K562 (cell line): ENCODE measurements at regions not wholly inside any gene's neighbourhood (a gene's known extent, or its start where the extent isn't known, plus 50 kb on each side); places are given as distances from the start of the nearest gene placed in this dataset.

Source experiments
- ATAC-seq: fragments of 200-7000 bp; cut with Tn5 transposase; 3 replicates; pipeline ENCODE4 v1.9.1; 2020; ENCODE audit warnings: moderate library complexity
- BruUV-seq: library from RNA; stranded (reverse); fragments of 400-500 nt; replicated peaks from 2 replicates; lab custom pipeline; 2021; lab: Mats Ljungman, UMichigan
- CTCF ChIA-PET: fragments of 300-600 bp; formaldehyde crosslinking; extraction: SDS; loops from one replicate; lab custom pipeline; 2021; ENCODE audit warnings: low intra/inter-chr PET ratio; lab: Yijun Ruan, JAX
- POLR2A ChIA-PET: fragments of 300-600, 350-650 bp; sonication (Branson Sonifier 250); formaldehyde crosslinking; extraction: SDS; loops from one replicate; lab custom pipeline; 2021; ENCODE audit warnings: antibody characterized with exemption, inconsistent platforms; lab: Yijun Ruan, JAX
- DNase-seq, 4 experiments: peaks; one replicate each; pipeline versions ENCODE4 v3.0.0 to v3.0.0-alpha.2; 2011 to 2018; ENCODE audit warnings: low spot score in 3 of 4, mixed read lengths in 3 of 4; ENCODE audit errors: extremely low read depth in 1 of 4
- FAIRE-seq: peaks from 2 replicates; lab custom pipeline; 2011; peaks lifted over from hg19 to GRCh38; lab: Jason Lieb, UNC
- H2AFZ ChIP-seq: 2 replicates; pipeline ENCODE4 v1.6.0; 2011; ENCODE audit warnings: low read depth, low read length, control low read depth, inconsistent platforms
- H3K27ac ChIP-seq: fragments of 200-600 bp; 3 replicates; pipeline ENCODE4 v1.8.0; 2011; ENCODE audit warnings: low read depth, mild to moderate bottlenecking, control low read depth, inconsistent platforms, low read length, moderate library complexity, mixed read lengths; ENCODE audit errors: extremely low read depth
- H3K27me3 ChIP-seq, 2 experiments: fragments of 300-600 bp in 1 of 2; 2 replicates in 1 of 2; 3 replicates in 1 of 2; pipeline versions ENCODE4 v1.6.0 to v1.8.0; 2011; ENCODE audit warnings: inconsistent platforms in 2 of 2, low read length in 2 of 2, mild to moderate bottlenecking in 1 of 2, mixed read lengths in 1 of 2, moderate library complexity in 1 of 2; ENCODE audit not compliant: control insufficient read depth in 2 of 2, insufficient read depth in 2 of 2
- H3K36me3 ChIP-seq: fragments of 300-600 bp; 3 replicates; pipeline ENCODE4 v1.8.0; 2011; ENCODE audit warnings: mild to moderate bottlenecking, low read length, inconsistent platforms; ENCODE audit not compliant: control insufficient read depth, insufficient read depth
- H3K4me1 ChIP-seq, 2 experiments: fragments of 200-600 bp in 1 of 2; replicated peaks in 1 of 2; 2 replicates in 1 of 2; 3 replicates in 1 of 2; pipeline versions ENCODE4 v1.5.1 to v1.8.0; 2011; ENCODE audit warnings: inconsistent platforms in 2 of 2, low read length in 2 of 2, mild to moderate bottlenecking in 1 of 2, mixed read lengths in 1 of 2, moderate library complexity in 1 of 2; ENCODE audit not compliant: control insufficient read depth in 2 of 2, insufficient read depth in 2 of 2
- H3K4me2 ChIP-seq: 2 replicates; pipeline ENCODE4 v1.6.1; 2011; ENCODE audit warnings: low read length, control low read depth, inconsistent platforms, mixed read lengths; ENCODE audit not compliant: insufficient read depth
- H3K4me3 ChIP-seq: fragments of 200-600 bp; sonication (generic), shearing (Covaris generic); 2 replicates; pipeline ENCODE4 v1.5.1; 2016; ENCODE audit warnings: control low read depth, inconsistent platforms
- H3K79me2 ChIP-seq: fragments of 200-600 bp; 3 replicates; pipeline ENCODE4 v1.8.0; 2011; ENCODE audit warnings: low read length, inconsistent platforms; ENCODE audit not compliant: control insufficient read depth, insufficient read depth
- H3K9ac ChIP-seq, 2 experiments: 2 replicates each; pipeline versions ENCODE4 v1.6.0 to v1.6.1; 2011; ENCODE audit warnings: low read depth in 2 of 2, low read length in 2 of 2, control low read depth in 1 of 2, inconsistent platforms in 1 of 2, mild to moderate bottlenecking in 1 of 2, mixed read lengths in 1 of 2; ENCODE audit not compliant: insufficient read depth in 1 of 2
- H3K9me1 ChIP-seq: one replicate; pipeline ENCODE4 v1.6.0; 2011; ENCODE audit warnings: inconsistent platforms, mild to moderate bottlenecking, low read length, moderate library complexity; ENCODE audit not compliant: control insufficient read depth, insufficient read depth
- H3K9me3 ChIP-seq: replicated peaks from 2 replicates; pipeline ENCODE4 v1.5.1; 2011; ENCODE audit warnings: low read depth, low read length, inconsistent platforms; ENCODE audit not compliant: control insufficient read depth, insufficient read depth
- H4K20me1 ChIP-seq: replicated peaks from 2 replicates; pipeline ENCODE4 v1.6.1; 2011; ENCODE audit warnings: low read length, inconsistent platforms, mixed read lengths; ENCODE audit not compliant: control insufficient read depth, insufficient read depth
- ATF1 ChIP-seq, 2 experiments: fragments of 450-650 bp in 1 of 2; IDR thresholded peaks; 2 replicates each; pipeline ENCODE4 v1.6.1; 2016; ENCODE audit warnings: missing compliant biosample characterization in 1 of 2, missing genetic modification characterization in 1 of 2
- BCL6 ChIP-seq: fragments of 250-450 bp; sonication (Bioruptor Pico); IDR thresholded peaks from 2 replicates; pipeline ENCODE4 v1.4.0; 2020
- MCM3 ChIP-seq: fragments of 450-650 bp; IDR thresholded peaks from 2 replicates; pipeline ENCODE4 v1.6.1; 2016
- MCM5 ChIP-seq: fragments of 450-650 bp; IDR thresholded peaks from 2 replicates; pipeline ENCODE4 v1.6.1; 2016; ENCODE audit warnings: low read depth
- NBN ChIP-seq: fragments of 450-650 bp; IDR thresholded peaks from 2 replicates; pipeline ENCODE4 v1.6.1; 2016; ENCODE audit warnings: low read depth, mild to moderate bottlenecking
- NRF1 ChIP-seq, 2 experiments: fragments of 450-650 bp; IDR thresholded peaks in 1 of 2; conservative IDR thresholded peaks in 1 of 2; 2 replicates each; pipeline ENCODE4 v1.6.1; 2014; ENCODE audit warnings: mild to moderate bottlenecking in 2 of 2
- PHTF2 ChIP-seq: fragments of 250-450 bp; sonication (Bioruptor Pico); IDR thresholded peaks from 2 replicates; pipeline ENCODE4 v1.5.0; 2021; ENCODE audit warnings: mild to moderate bottlenecking
- POLR2AphosphoS5 ChIP-seq: IDR thresholded peaks from 2 replicates; pipeline ENCODE4 v1.6.1; 2011; ENCODE audit warnings: mild to moderate bottlenecking, low read depth, low read length, moderate library complexity; ENCODE audit not compliant: control insufficient read depth, insufficient read depth
- POLR3G ChIP-seq: IDR thresholded peaks from 2 replicates; pipeline ENCODE4 v1.6.1; 2011; ENCODE audit not compliant: insufficient read length, insufficient replicate concordance; ENCODE audit errors: extremely low read depth
- PRPF4 ChIP-seq: fragments of 200-400 bp; formaldehyde crosslinking; IDR thresholded peaks from one replicate; pipeline ENCODE4 v1.6.1; 2017; ENCODE audit warnings: low read length, low read depth, mild to moderate bottlenecking; ENCODE audit not compliant: insufficient read depth, poor library complexity, severe bottlenecking
- SIRT6 ChIP-seq: IDR thresholded peaks from one replicate; pipeline ENCODE4 v1.6.1; 2012; ENCODE audit warnings: low read depth, mild to moderate bottlenecking, control low read depth, inconsistent platforms, low read length, moderate library complexity
- SMAD2 ChIP-seq: fragments of 150-350 bp; IDR thresholded peaks from 2 replicates; pipeline ENCODE4 v1.6.1; 2014; ENCODE audit warnings: low read depth, mild to moderate bottlenecking, low read length
- TCF7 ChIP-seq: sonication (generic); IDR thresholded peaks from 2 replicates; pipeline ENCODE4 v1.6.1; 2016; ENCODE audit warnings: antibody characterized with exemption, borderline replicate concordance
- TCF7L2 ChIP-seq: fragments of 150-350 bp; IDR thresholded peaks from 2 replicates; pipeline ENCODE4 v1.6.1; 2016; ENCODE audit warnings: low read depth, mild to moderate bottlenecking, low read length, moderate library complexity
- ZC3H11A ChIP-seq: IDR thresholded peaks from 2 replicates; pipeline ENCODE4 v1.6.1; 2012; ENCODE audit warnings: low read depth, low read length, improper control_type of control experiment
- ZNF408 ChIP-seq: fragments of 250-450 bp; sonication (Bioruptor Pico); IDR thresholded peaks from 2 replicates; pipeline ENCODE4 v1.4.0; 2020; ENCODE audit warnings: low read depth, mild to moderate bottlenecking, moderate library complexity
- WGBS: fragments of 100-300 bp; shearing (Covaris generic); methylation state at CpG from one replicate; pipeline ENCODE4 v1.1.6; 2016; ENCODE audit warnings: low coverage, mixed read lengths; ENCODE audit not compliant: insufficient coverage; ENCODE audit errors: missing lambda C conversion rate; 5-methylcytosine and 5-hydroxymethylcytosine counted together
- in situ Hi-C: fragments of 300-500 bp; cut with MboI; formaldehyde crosslinking; loops from 4 replicates; pipeline ENCODE4 v1.15.0; 2018; ENCODE audit warnings: inconsistent platforms, mixed read lengths
- intact Hi-C: fragments of 100-400 bp; cut with micrococcal nuclease; formaldehyde crosslinking; loops from 2 replicates; pipeline ENCODE4 v1.14.2; 2022
- TF ChIP-seq, protein P1 (sequence below): sonication (generic); formaldehyde crosslinking; IDR thresholded peaks from 2 replicates; pipeline ENCODE4 v1.8.1; 2023; ENCODE audit warnings: mild to moderate bottlenecking, missing genetic modification reagents, moderate library complexity
- TF ChIP-seq, protein P2 (sequence below): fragments of 250-450 bp; sonication (Bioruptor Pico); IDR thresholded peaks from 2 replicates; pipeline ENCODE4 v1.8.0; 2021; ENCODE audit warnings: mild to moderate bottlenecking, moderate library complexity
- TF ChIP-seq, protein P3 (sequence below), 3 experiments: fragments of 200-800 bp in 1 of 3; fragments of 250-450 bp in 1 of 3; fragments of 450-650 bp in 1 of 3; sonication (Bioruptor Pico) in 1 of 3; sonication (Bioruptor generic) in 1 of 3; formaldehyde crosslinking in 1 of 3; IDR thresholded peaks; 2 replicates each; pipeline versions ENCODE4 v1.6.1 to v1.8.0; 2016 to 2022; ENCODE audit warnings: mild to moderate bottlenecking in 2 of 3, missing genetic modification characterization in 2 of 3, missing compliant biosample characterization in 1 of 3, moderate library complexity in 1 of 3

DNA sequence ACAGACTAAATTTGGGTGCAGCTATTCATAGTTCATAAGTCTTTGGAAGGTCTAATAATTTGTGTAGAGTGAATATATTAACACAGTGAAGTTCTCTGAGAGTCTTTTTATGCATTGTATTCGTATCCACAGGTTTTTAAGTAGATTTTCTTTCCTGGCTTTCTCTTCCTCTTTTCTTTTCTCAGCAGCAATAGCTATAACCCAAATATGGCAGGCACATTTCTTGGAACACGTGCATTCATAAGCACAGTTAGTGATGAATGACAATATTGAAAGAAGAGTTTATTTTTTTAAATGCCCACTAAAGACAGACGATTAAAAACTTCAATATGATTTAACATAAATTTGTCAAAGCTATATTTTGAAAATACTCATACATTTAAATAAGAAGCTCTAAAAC, 220.5 kb upstream of the MBL2 start:
- ATAC-seq (no peak), DNase-seq (no peak), FAIRE-seq (no peak)
- Histone ChIP-seq H3K27ac (no peak overlapping the region), H3K9me1 (no peaks in the 10 kb centered on the region), H2AFZ (no peak overlapping the region), H3K27me3 (no peaks in the 10 kb centered on the region), H4K20me1 (no peaks in the 10 kb centered on the region), H3K9ac (no peak overlapping the region), H3K4me3 (no peak overlapping the region), H3K4me2 (no peak overlapping the region), H3K9me3 (no peaks in the 10 kb centered on the region; the same call in 1 of the 2 replicates), H3K4me1 (no peaks in the 10 kb centered on the region), H3K79me2 (no peaks in the 10 kb centered on the region), H3K36me3 (no peaks in the 10 kb centered on the region)
- intact Hi-C loops (no loop called here), in situ Hi-C loops (no loop called here)
- no TSS peak for BruUV-seq
- TF ChIP-seq SIRT6, result no peak
- TF ChIP-seq NBN, result no peak
- TF ChIP-seq, protein P1, sequence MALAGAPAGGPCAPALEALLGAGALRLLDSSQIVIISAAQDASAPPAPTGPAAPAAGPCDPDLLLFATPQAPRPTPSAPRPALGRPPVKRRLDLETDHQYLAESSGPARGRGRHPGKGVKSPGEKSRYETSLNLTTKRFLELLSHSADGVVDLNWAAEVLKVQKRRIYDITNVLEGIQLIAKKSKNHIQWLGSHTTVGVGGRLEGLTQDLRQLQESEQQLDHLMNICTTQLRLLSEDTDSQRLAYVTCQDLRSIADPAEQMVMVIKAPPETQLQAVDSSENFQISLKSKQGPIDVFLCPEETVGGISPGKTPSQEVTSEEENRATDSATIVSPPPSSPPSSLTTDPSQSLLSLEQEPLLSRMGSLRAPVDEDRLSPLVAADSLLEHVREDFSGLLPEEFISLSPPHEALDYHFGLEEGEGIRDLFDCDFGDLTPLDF, result no peak
- no peak for TF ChIP-seq SMAD2
- TF ChIP-seq MCM5, result no peak
- no peak for TF ChIP-seq PRPF4
- no peak for TF ChIP-seq BCL6 (CRISPR knock-in tag)
- no peak for TF ChIP-seq PHTF2 (CRISPR knock-in tag)
- no peak for TF ChIP-seq TCF7L2
- no peak for TF ChIP-seq ZNF408 (CRISPR knock-in tag)
- TF ChIP-seq MCM3, result no peak
- no peak for TF ChIP-seq POLR3G
- TF ChIP-seq ZC3H11A, result no peak
- TF ChIP-seq TCF7, result no peak
- TF ChIP-seq, protein P2, sequence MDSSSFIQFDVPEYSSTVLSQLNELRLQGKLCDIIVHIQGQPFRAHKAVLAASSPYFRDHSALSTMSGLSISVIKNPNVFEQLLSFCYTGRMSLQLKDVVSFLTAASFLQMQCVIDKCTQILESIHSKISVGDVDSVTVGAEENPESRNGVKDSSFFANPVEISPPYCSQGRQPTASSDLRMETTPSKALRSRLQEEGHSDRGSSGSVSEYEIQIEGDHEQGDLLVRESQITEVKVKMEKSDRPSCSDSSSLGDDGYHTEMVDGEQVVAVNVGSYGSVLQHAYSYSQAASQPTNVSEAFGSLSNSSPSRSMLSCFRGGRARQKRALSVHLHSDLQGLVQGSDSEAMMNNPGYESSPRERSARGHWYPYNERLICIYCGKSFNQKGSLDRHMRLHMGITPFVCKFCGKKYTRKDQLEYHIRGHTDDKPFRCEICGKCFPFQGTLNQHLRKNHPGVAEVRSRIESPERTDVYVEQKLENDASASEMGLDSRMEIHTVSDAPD (CRISPR knock-in tag), result no peak
- TF ChIP-seq, protein P3, sequence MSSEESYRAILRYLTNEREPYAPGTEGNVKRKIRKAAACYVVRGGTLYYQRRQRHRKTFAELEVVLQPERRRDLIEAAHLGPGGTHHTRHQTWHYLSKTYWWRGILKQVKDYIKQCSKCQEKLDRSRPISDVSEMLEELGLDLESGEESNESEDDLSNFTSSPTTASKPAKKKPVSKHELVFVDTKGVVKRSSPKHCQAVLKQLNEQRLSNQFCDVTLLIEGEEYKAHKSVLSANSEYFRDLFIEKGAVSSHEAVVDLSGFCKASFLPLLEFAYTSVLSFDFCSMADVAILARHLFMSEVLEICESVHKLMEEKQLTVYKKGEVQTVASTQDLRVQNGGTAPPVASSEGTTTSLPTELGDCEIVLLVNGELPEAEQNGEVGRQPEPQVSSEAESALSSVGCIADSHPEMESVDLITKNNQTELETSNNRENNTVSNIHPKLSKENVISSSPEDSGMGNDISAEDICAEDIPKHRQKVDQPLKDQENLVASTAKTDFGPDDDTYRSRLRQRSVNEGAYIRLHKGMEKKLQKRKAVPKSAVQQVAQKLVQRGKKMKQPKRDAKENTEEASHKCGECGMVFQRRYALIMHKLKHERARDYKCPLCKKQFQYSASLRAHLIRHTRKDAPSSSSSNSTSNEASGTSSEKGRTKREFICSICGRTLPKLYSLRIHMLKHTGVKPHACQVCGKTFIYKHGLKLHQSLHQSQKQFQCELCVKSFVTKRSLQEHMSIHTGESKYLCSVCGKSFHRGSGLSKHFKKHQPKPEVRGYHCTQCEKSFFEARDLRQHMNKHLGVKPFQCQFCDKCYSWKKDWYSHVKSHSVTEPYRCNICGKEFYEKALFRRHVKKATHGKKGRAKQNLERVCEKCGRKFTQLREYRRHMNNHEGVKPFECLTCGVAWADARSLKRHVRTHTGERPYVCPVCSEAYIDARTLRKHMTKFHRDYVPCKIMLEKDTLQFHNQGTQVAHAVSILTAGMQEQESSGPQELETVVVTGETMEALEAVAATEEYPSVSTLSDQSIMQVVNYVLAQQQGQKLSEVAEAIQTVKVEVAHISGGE (CRISPR knock-in tag; IDR thresholded peaks at IDR 0.05), result no peak
- TF ChIP-seq ATF1 (CRISPR knock-in tag; IDR thresholded peaks at IDR 0.05), result no peak
- no peak for TF ChIP-seq ATF1 (tag; IDR thresholded peaks at IDR 0.05)
- no peak for TF ChIP-seq POLR2AphosphoS5
- no peak for TF ChIP-seq NRF1 (conservative IDR thresholded peaks at IDR 0.05 in 1 of 2, IDR thresholded peaks at IDR 0.05 in 1 of 2)
- WGBS, result 0% methylated on average over 3 of the region's 3 CpGs
- CTCF ChIA-PET, result no interaction called here
- POLR2A ChIA-PET, result no interaction called here
